ENCODE measurements at regions not wholly inside any gene's neighbourhood (a gene's known extent, or its start where the extent isn't known, plus 50 kb on each side); places are given as distances from the start of the nearest gene placed in this dataset.

DNA sequence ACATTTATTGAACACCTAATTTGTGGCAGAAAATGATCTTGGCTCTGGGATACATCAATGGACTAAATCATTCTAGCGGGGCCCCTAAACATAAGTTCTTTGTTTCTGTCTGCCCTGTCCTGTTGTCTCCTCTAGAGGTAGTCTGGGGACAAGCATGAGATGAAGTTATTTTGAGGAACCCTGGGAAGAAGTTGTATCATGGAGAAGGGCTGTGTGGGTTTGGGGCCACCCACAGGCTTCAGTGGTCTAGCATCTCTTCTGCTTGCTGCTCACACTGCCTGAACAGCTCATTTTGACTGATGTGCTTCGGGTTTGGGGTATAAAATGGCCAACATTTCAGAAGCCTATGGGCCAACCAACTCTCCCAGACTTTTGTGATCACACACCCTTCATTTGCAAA, 50.3 kb upstream of the OSBPL11 start:
- peaks cover 26% of the 10 kb centered on the region for H3K4me1 Mint-ChIP-seq (ENCODE audit: low read depth, unreplicated experiment)
- no TSS peak for BruUV-seq (replicated peaks)
- CTCF ChIA-PET = no interaction called here
- no peak overlapping the region for H3K4me3 Mint-ChIP-seq (ENCODE audit: low read depth, unreplicated experiment)
- no peak overlapping the region for H3K27ac Mint-ChIP-seq (ENCODE audit: unreplicated experiment)
- intact Hi-C loops (cut with micrococcal nuclease; ENCODE audit: unreplicated experiment) = no loop called here
- no peaks in the 10 kb centered on the region for H3K9me3 Mint-ChIP-seq (ENCODE audit: low read depth, unreplicated experiment)
- H3K36me3 Mint-ChIP-seq (ENCODE audit: insufficient read depth, unreplicated experiment) = peaks cover 9% of the 10 kb centered on the region
- no peak for DNase-seq
- H3K27me3 Mint-ChIP-seq (ENCODE audit: unreplicated experiment) = no peaks in the 10 kb centered on the region
- TF ChIP-seq, protein P1, sequence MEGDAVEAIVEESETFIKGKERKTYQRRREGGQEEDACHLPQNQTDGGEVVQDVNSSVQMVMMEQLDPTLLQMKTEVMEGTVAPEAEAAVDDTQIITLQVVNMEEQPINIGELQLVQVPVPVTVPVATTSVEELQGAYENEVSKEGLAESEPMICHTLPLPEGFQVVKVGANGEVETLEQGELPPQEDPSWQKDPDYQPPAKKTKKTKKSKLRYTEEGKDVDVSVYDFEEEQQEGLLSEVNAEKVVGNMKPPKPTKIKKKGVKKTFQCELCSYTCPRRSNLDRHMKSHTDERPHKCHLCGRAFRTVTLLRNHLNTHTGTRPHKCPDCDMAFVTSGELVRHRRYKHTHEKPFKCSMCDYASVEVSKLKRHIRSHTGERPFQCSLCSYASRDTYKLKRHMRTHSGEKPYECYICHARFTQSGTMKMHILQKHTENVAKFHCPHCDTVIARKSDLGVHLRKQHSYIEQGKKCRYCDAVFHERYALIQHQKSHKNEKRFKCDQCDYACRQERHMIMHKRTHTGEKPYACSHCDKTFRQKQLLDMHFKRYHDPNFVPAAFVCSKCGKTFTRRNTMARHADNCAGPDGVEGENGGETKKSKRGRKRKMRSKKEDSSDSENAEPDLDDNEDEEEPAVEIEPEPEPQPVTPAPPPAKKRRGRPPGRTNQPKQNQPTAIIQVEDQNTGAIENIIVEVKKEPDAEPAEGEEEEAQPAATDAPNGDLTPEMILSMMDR (IDR thresholded peaks at IDR 0.05; ENCODE audit: unreplicated experiment) = no peak

DNA sequence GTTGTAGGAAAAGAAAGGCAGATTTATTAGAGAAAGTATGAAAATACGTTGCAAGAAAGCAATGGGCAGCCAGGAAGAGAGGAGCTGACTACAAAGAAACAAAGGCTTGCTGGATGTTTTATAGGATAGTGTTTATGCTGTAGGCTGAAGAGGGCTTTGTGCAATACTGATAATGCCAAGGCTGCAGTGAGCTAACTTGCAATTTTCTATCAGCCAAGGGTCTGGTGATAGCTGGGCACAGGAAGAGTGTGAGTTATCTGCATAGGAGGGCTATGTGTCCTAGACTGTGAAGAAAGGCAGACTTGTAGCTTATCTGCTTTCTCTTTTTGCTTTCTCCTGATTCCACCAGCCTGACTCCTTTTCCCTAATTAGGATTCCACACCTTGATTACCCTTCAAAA, 51.3 kb upstream of the OSBPL11 start:
- TF ChIP-seq, protein P1 (IDR thresholded peaks at IDR 0.05; ENCODE audit: unreplicated experiment) = no peak
- Mint-ChIP-seq H3K27ac (ENCODE audit: unreplicated experiment) (peak overlapping the region; percentile 85), H3K9me3 (ENCODE audit: low read depth, unreplicated experiment) (no peaks in the 10 kb centered on the region), H3K36me3 (ENCODE audit: insufficient read depth, unreplicated experiment) (peaks cover 9% of the 10 kb centered on the region), H3K27me3 (ENCODE audit: unreplicated experiment) (no peaks in the 10 kb centered on the region), H3K4me3 (ENCODE audit: low read depth, unreplicated experiment) (no peak overlapping the region), H3K4me1 (ENCODE audit: low read depth, unreplicated experiment) (peaks cover 28% of the 10 kb centered on the region)
- no TSS peak for BruUV-seq (replicated peaks)
- intact Hi-C loops (cut with micrococcal nuclease; ENCODE audit: unreplicated experiment) = no loop called here
- DNase-seq = no peak
- CTCF ChIA-PET = interaction anchor here (0.6 kb wide), 1 partner anchor 240 kb away, joined by 4 read pairs; no protein-coding TSS in a partner anchor

DNA sequence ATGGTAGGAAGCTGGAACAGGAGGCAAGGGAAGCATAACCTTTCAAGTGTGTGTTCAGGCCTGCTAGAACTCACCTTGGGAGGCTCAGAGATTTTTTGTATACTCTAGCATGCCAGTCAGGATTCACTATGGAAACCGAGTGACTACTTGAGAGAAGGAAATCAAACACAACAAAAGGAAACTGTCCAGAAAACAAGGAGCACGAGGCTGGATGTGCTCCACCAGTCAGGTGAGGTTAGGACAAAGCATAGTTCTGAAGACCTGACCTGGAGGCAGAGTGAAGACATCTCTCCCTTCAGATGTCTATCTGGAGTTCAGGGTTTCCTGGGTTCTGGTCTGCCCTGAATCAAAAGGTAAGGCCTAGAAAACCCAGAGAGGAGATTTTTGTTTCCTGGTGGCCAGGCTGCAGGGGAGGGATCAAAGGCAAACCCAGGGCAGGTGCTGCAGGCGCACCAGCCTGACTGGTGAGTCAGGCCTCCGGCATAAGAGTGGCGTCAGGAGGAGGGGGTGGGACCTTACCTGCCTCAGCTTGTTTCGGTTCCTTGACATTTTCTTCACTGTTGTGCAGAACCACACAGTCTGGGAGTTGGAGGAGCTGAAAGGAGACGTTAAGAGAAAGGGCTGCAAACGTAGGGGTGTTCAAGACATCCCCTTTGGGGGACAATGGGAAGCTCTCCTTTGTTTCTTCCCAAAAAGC, 52.2 kb upstream of the OSBPL11 start:
- intact Hi-C loops (cut with micrococcal nuclease; ENCODE audit: unreplicated experiment) = no loop called here
- peak; percentile 89 for DNase-seq
- H3K4me1 Mint-ChIP-seq (ENCODE audit: low read depth, unreplicated experiment) = peaks cover 26% of the 10 kb centered on the region
- H3K9me3 Mint-ChIP-seq (ENCODE audit: low read depth, unreplicated experiment) = no peaks in the 10 kb centered on the region
- TF ChIP-seq, protein P1 (IDR thresholded peaks at IDR 0.05; ENCODE audit: unreplicated experiment) = no peak
- H3K27me3 Mint-ChIP-seq (ENCODE audit: unreplicated experiment) = no peaks in the 10 kb centered on the region
- CTCF ChIA-PET = interaction anchor here (0.6 to 1.3 kb wide), 6 partner anchors 13 to 329 kb away, joined by 3 to 5 read pairs (median 4); no protein-coding TSS in a partner anchor
- BruUV-seq (replicated peaks) = TSS peak; percentile 93
- peaks cover 9% of the 10 kb centered on the region for H3K36me3 Mint-ChIP-seq (ENCODE audit: insufficient read depth, unreplicated experiment)
- H3K4me3 Mint-ChIP-seq (ENCODE audit: low read depth, unreplicated experiment) = peak overlapping the region; percentile 58
- H3K27ac Mint-ChIP-seq (ENCODE audit: unreplicated experiment) = peak overlapping the region; percentile 85

DNA sequence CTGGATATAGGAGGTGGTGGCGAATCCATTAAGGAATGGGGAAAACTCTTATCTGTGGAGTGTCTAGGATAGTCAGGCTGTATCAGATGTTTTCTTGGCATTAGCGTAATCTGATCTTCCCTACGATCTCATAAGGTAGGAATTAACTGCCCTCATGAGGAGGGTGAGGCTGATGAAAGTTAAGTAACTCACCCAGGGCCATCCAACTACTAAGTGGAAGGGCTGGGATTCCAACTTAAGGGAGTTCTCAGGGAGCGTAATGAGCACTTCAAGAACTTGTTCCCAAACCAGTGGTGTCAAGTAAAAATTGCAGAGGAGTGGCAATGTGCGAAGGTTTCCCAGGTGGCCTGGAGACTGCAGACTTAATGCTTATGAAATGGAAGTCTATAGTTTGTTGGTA, 55.9 kb upstream of the OSBPL11 start:
- intact Hi-C loops (cut with micrococcal nuclease; ENCODE audit: unreplicated experiment) = no loop called here
- H3K4me3 Mint-ChIP-seq (ENCODE audit: low read depth, unreplicated experiment) = no peak overlapping the region
- peaks cover 26% of the 10 kb centered on the region for H3K4me1 Mint-ChIP-seq (ENCODE audit: low read depth, unreplicated experiment)
- no peak for DNase-seq
- CTCF ChIA-PET = interaction anchor here (0.7 kb wide), 1 partner anchor 39 kb away, joined by 4 read pairs; no protein-coding TSS in a partner anchor
- no TSS peak for BruUV-seq (replicated peaks)
- no peak overlapping the region for H3K27ac Mint-ChIP-seq (ENCODE audit: unreplicated experiment)
- peaks cover 9% of the 10 kb centered on the region for H3K36me3 Mint-ChIP-seq (ENCODE audit: insufficient read depth, unreplicated experiment)
- H3K9me3 Mint-ChIP-seq (ENCODE audit: low read depth, unreplicated experiment) = no peaks in the 10 kb centered on the region
- no peaks in the 10 kb centered on the region for H3K27me3 Mint-ChIP-seq (ENCODE audit: unreplicated experiment)
- TF ChIP-seq, protein P1 (IDR thresholded peaks at IDR 0.05; ENCODE audit: unreplicated experiment) = no peak
